ENCODE measurements at regions not wholly inside any gene's neighbourhood (a gene's known extent, or its start where the extent isn't known, plus 50 kb on each side); places are given as distances from the start of the nearest gene placed in this dataset.

- peaks cover 0 to 16% (median 8%) of the 10 kb centered on the region in 4 donors for H3K4me1 ChIP-seq
- peak overlapping the region in 1 of 5 donors; percentile 59 for H3K27ac ChIP-seq
- no peaks in the 10 kb centered on the region for H3K27me3 ChIP-seq
- WGBS, 5 donors: 86 to 92% (median 90%) methylated on average over 3 of the region's 3 CpGs
- no peak overlapping the region for H3K4me3 ChIP-seq
- no peaks in the 10 kb centered on the region for H3K9me3 ChIP-seq
- no peak for DNase-seq
- intact Hi-C loops (cut with DNase I; ENCODE audit: low total_unique reads): no loop called here
- TF ChIP-seq POLR2A (IDR thresholded peaks at IDR 0.05) (no peak), EP300 (IDR thresholded peaks at IDR 0.05) (no peak), POLR2AphosphoS5 (IDR thresholded peaks at IDR 0.05) (no peak), CTCF (IDR thresholded peaks at IDR 0.05) (no peak)
- H3K36me3 ChIP-seq: no peaks in the 10 kb centered on the region
Observed at GRCh38 chr14:51432302-51432948, 192.4 kb downstream of the TMX1 start.

- H3K27me3 ChIP-seq: no peaks in the 10 kb centered on the region
- H3K4me1 ChIP-seq: peaks cover 0 to 5% (median under 1%) of the 10 kb centered on the region in 4 donors
- no peaks in the 10 kb centered on the region for H3K36me3 ChIP-seq
- intact Hi-C loops (cut with DNase I; ENCODE audit: low total_unique reads): no loop called here
- no peak overlapping the region for H3K4me3 ChIP-seq
- no peaks in the 10 kb centered on the region for H3K9me3 ChIP-seq
- no peak for DNase-seq
- 88 to 98% (median 97%) methylated on average over 1 of the region's 1 CpG for WGBS, 5 donors
- TF ChIP-seq POLR2AphosphoS5 (IDR thresholded peaks at IDR 0.05) (no peak), EP300 (IDR thresholded peaks at IDR 0.05) (no peak), CTCF (IDR thresholded peaks at IDR 0.05) (no peak), POLR2A (IDR thresholded peaks at IDR 0.05) (no peak)
- H3K27ac ChIP-seq: no peak overlapping the region
Observed at GRCh38 chr14:51436630-51437029, 196.6 kb downstream of the TMX1 start.

GRCh38 chr14:51439896-51440295 is 199.8 kb downstream of the TMX1 start:
- DNase-seq: no peak
- no peak overlapping the region for H3K4me3 ChIP-seq
- peaks cover 0 to 4% (median 0%) of the 10 kb centered on the region in 3 donors for H3K27me3 ChIP-seq
- H3K4me1 ChIP-seq: peaks cover 0 to 16% (median 0%) of the 10 kb centered on the region in 4 donors
- no peaks in the 10 kb centered on the region for H3K9me3 ChIP-seq
- intact Hi-C loops (cut with DNase I; ENCODE audit: low total_unique reads): no loop called here
- no peak for TF ChIP-seq POLR2A (IDR thresholded peaks at IDR 0.05)
- no peak for TF ChIP-seq EP300 (IDR thresholded peaks at IDR 0.05)
- TF ChIP-seq POLR2AphosphoS5 (IDR thresholded peaks at IDR 0.05): no peak
- TF ChIP-seq CTCF (IDR thresholded peaks at IDR 0.05): no peak
- whole genome bisulfite sequencing, 5 donors: 19 to 44% (median 27%) methylated on average over 4 of the region's 4 CpGs
- no peaks in the 10 kb centered on the region for H3K36me3 ChIP-seq
- no peak overlapping the region for H3K27ac ChIP-seq

GRCh38 chr14:51441001-51441400 is 201.0 kb downstream of the TMX1 start:
- Histone ChIP-seq H3K36me3 (no peaks in the 10 kb centered on the region), H3K27me3 (peaks cover 0 to 4% (median 0%) of the 10 kb centered on the region in 3 donors), H3K27ac (no peak overlapping the region), H3K4me1 (peaks cover 0 to 16% (median 0%) of the 10 kb centered on the region in 4 donors), H3K4me3 (no peak overlapping the region), H3K9me3 (no peaks in the 10 kb centered on the region)
- no peak for TF ChIP-seq POLR2AphosphoS5 (IDR thresholded peaks at IDR 0.05)
- no peak for TF ChIP-seq EP300 (IDR thresholded peaks at IDR 0.05)
- TF ChIP-seq CTCF (IDR thresholded peaks at IDR 0.05): no peak
- no peak for TF ChIP-seq POLR2A (IDR thresholded peaks at IDR 0.05)
- DNase-seq: no peak
- intact Hi-C loops (cut with DNase I; ENCODE audit: low total_unique reads): no loop called here
- WGBS, 5 donors: 66 to 80% (median 74%) methylated on average over 2 of the region's 2 CpGs
